ENCODE measurements at regions not wholly inside any gene's neighbourhood (a gene's known extent, or its start where the extent isn't known, plus 50 kb on each side); places are given as distances from the start of the nearest gene placed in this dataset.

- WGBS, 3 donors = 92 to 97% (median 94%) methylated on average over 15 of the region's 15 CpGs
- H3K9me3 ChIP-seq = no peaks in the 10 kb centered on the region
- DNase-seq = no peak
- H3K36me3 ChIP-seq = no peaks in the 10 kb centered on the region
- no peak overlapping the region for H3K4me3 ChIP-seq
- no peaks in the 10 kb centered on the region for H3K4me1 ChIP-seq (ENCODE audit: insufficient read depth)
- no peak overlapping the region for H3K27ac ChIP-seq
- intact Hi-C loops (cut with DNase I) = no loop called here
- no peaks in the 10 kb centered on the region for H3K27me3 ChIP-seq
- TF ChIP-seq EP300 (IDR thresholded peaks at IDR 0.05) = no peak
These were observed 1211.6 kb upstream of the PCDH20 start for GRCh38 chr13:62627226-62627625.

- Histone ChIP-seq H3K4me1 (ENCODE audit: insufficient read depth) (no peaks in the 10 kb centered on the region), H3K9me3 (no peaks in the 10 kb centered on the region), H3K27ac (no peak overlapping the region), H3K4me3 (no peak overlapping the region), H3K36me3 (no peaks in the 10 kb centered on the region), H3K27me3 (no peaks in the 10 kb centered on the region)
- intact Hi-C loops (cut with DNase I) = no loop called here
- DNase-seq = no peak
- TF ChIP-seq POLR2A (IDR thresholded peaks at IDR 0.05) (no peak), CTCF (IDR thresholded peaks at IDR 0.05) (no peak), EP300 (IDR thresholded peaks at IDR 0.05) (no peak)
- WGBS, 3 donors = 44 to 57% (median 50%) methylated on average over 5 of the region's 5 CpGs
These were observed 1211.1 kb upstream of the PCDH20 start for GRCh38 chr13:62626771-62627170.

- TF ChIP-seq POLR2A (IDR thresholded peaks at IDR 0.05) = no peak
- TF ChIP-seq EP300 (IDR thresholded peaks at IDR 0.05) = no peak
- TF ChIP-seq CTCF (IDR thresholded peaks at IDR 0.05) = no peak
- H3K27me3 ChIP-seq = no peaks in the 10 kb centered on the region
- DNase-seq = no peak
- H3K9me3 ChIP-seq = no peaks in the 10 kb centered on the region
- intact Hi-C loops (cut with DNase I) = no loop called here
- no peaks in the 10 kb centered on the region for H3K4me1 ChIP-seq (ENCODE audit: insufficient read depth)
- H3K4me3 ChIP-seq = no peak overlapping the region
- H3K27ac ChIP-seq = no peak overlapping the region
- WGBS, 3 donors = 88 to 91% (median 89%) methylated on average over 15 of the region's 15 CpGs
- H3K36me3 ChIP-seq = no peaks in the 10 kb centered on the region
These were observed 1209.7 kb upstream of the PCDH20 start for GRCh38 chr13:62625214-62625881.

GRCh38 chr13:62613819-62614218 lies 1198.2 kb upstream of the PCDH20 start:
- Histone ChIP-seq H3K4me3 (no peak overlapping the region), H3K9me3 (no peaks in the 10 kb centered on the region), H3K4me1 (ENCODE audit: insufficient read depth) (no peaks in the 10 kb centered on the region), H3K27me3 (no peaks in the 10 kb centered on the region), H3K27ac (no peak overlapping the region), H3K36me3 (no peaks in the 10 kb centered on the region)
- intact Hi-C loops (cut with DNase I) = no loop called here
- no peak for DNase-seq
- WGBS, 3 donors = 68 to 85% (median 80%) methylated on average over 1 of the region's 1 CpG
- TF ChIP-seq EP300 (IDR thresholded peaks at IDR 0.05) (no peak), POLR2A (IDR thresholded peaks at IDR 0.05) (no peak), CTCF (IDR thresholded peaks at IDR 0.05) (no peak)

GRCh38 chr13:62611343-62611742 lies 1195.7 kb upstream of the PCDH20 start:
- TF ChIP-seq EP300 (IDR thresholded peaks at IDR 0.05) (no peak), CTCF (IDR thresholded peaks at IDR 0.05) (no peak), POLR2A (IDR thresholded peaks at IDR 0.05) (no peak)
- WGBS, 3 donors = 88 to 94% (median 91%) methylated on average over 2 of the region's 2 CpGs
- Histone ChIP-seq H3K4me3 (no peak overlapping the region), H3K27me3 (no peaks in the 10 kb centered on the region), H3K4me1 (ENCODE audit: insufficient read depth) (no peaks in the 10 kb centered on the region), H3K36me3 (no peaks in the 10 kb centered on the region), H3K9me3 (no peaks in the 10 kb centered on the region), H3K27ac (no peak overlapping the region)
- DNase-seq = no peak
- intact Hi-C loops (cut with DNase I) = no loop called here

All from ovary (tissue), 7 donors.